ENCODE measurements at regions not wholly inside any gene's neighbourhood (a gene's known extent, or its start where the extent isn't known, plus 50 kb on each side); places are given as distances from the start of the nearest gene placed in this dataset.

DNA sequence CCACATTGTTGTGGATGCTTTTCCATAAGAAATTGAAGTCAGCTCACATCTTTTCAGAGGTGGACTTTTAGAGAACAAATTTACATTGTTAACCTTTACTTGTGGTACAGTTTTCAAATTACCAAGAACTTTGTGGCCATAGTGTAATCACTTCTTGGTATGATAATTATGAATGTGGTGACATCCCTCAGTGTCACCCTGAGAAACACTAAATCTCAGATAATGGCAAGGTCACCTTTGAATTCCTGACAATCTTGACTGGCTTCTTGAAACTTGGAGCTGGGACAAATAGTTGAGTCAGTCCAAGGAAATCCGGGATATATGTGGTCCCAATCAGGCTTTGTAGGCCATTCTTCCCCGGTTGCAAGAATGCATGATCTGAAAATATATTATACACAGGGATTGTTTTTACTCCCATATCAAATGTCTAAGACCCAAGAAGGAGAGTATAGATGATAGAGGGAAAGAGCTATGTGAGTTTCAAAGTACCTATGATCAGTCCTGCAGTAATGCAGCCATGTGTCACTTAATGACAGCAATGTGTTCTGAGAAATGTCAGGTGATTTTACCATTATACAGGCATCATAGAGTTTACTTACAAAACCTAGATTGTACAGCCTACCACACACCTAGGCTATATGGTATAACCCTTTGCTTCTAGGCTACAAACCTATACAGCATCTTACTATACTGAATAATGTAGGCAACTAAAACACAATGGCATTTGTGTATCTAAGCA, 120.8 kb upstream of the MTHFD1L start:
- TF ChIP-seq, protein P1, sequence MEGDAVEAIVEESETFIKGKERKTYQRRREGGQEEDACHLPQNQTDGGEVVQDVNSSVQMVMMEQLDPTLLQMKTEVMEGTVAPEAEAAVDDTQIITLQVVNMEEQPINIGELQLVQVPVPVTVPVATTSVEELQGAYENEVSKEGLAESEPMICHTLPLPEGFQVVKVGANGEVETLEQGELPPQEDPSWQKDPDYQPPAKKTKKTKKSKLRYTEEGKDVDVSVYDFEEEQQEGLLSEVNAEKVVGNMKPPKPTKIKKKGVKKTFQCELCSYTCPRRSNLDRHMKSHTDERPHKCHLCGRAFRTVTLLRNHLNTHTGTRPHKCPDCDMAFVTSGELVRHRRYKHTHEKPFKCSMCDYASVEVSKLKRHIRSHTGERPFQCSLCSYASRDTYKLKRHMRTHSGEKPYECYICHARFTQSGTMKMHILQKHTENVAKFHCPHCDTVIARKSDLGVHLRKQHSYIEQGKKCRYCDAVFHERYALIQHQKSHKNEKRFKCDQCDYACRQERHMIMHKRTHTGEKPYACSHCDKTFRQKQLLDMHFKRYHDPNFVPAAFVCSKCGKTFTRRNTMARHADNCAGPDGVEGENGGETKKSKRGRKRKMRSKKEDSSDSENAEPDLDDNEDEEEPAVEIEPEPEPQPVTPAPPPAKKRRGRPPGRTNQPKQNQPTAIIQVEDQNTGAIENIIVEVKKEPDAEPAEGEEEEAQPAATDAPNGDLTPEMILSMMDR (IDR thresholded peaks at IDR 0.05), result no peak
- no peak for TF ChIP-seq POLR2A (IDR thresholded peaks at IDR 0.05)
